ENCODE measurements at regions not wholly inside any gene's neighbourhood (a gene's known extent, or its start where the extent isn't known, plus 50 kb on each side); places are given as distances from the start of the nearest gene placed in this dataset.

GRCh38 chr16:79772048-79772447 is 171.5 kb upstream of the MAF start:
- TF ChIP-seq CTCF (IDR thresholded peaks at IDR 0.05) = no peak
- TF ChIP-seq POLR2A (IDR thresholded peaks at IDR 0.05) = no peak
